Fibroblast of lung (primary cell): ENCODE measurements at regions not wholly inside any gene's neighbourhood (a gene's known extent, or its start where the extent isn't known, plus 50 kb on each side); places are given as distances from the start of the nearest gene placed in this dataset.

Source experiments
- CTCF ChIP-seq, 2 donors: IDR thresholded peaks in 1 of 2; conservative IDR thresholded peaks in 1 of 2; 1 replicate in 1 of 2; 2 replicates in 1 of 2; pipeline ENCODE4 v1.5.1; 2011 to 2012; ENCODE audit warnings: low read length in 2 of 2, control low read depth in 1 of 2, inconsistent platforms in 1 of 2, low read depth in 1 of 2, mild to moderate bottlenecking in 1 of 2
- EZH2 ChIP-seq: IDR thresholded peaks from 2 replicates; pipeline ENCODE4 v1.5.1; 2012; ENCODE audit warnings: low read length, control low read depth, mild to moderate bottlenecking; ENCODE audit errors: missing control alignments

GRCh38 chr5:130666462-130666861 is 498.6 kb downstream of the HINT1 start:
- TF ChIP-seq CTCF (conservative IDR thresholded peaks at IDR 0.05 in 1 of 2, IDR thresholded peaks at IDR 0.05 in 1 of 2; ENCODE audit: low read depth in 1 of 2, low read length in 2 of 2) (no peak), EZH2 (no peak)
